ENCODE measurements at regions not wholly inside any gene's neighbourhood (a gene's known extent, or its start where the extent isn't known, plus 50 kb on each side); places are given as distances from the start of the nearest gene placed in this dataset.

GRCh38 chr5:168055141-168055683 lies 236.2 kb upstream of the WWC1 start:
- TF ChIP-seq ZC3H10 (CRISPR knock-in tag; IDR thresholded peaks at IDR 0.05) (no peak), CREB5 (CRISPR knock-in tag; IDR thresholded peaks at IDR 0.05; ENCODE audit: low read depth) (no peak), CSDC2 (CRISPR knock-in tag; IDR thresholded peaks at IDR 0.05) (no peak), ARNTL (CRISPR knock-in tag; IDR thresholded peaks at IDR 0.05; ENCODE audit: borderline replicate concordance, low read depth) (no peak)
- TF ChIP-seq, protein P1, sequence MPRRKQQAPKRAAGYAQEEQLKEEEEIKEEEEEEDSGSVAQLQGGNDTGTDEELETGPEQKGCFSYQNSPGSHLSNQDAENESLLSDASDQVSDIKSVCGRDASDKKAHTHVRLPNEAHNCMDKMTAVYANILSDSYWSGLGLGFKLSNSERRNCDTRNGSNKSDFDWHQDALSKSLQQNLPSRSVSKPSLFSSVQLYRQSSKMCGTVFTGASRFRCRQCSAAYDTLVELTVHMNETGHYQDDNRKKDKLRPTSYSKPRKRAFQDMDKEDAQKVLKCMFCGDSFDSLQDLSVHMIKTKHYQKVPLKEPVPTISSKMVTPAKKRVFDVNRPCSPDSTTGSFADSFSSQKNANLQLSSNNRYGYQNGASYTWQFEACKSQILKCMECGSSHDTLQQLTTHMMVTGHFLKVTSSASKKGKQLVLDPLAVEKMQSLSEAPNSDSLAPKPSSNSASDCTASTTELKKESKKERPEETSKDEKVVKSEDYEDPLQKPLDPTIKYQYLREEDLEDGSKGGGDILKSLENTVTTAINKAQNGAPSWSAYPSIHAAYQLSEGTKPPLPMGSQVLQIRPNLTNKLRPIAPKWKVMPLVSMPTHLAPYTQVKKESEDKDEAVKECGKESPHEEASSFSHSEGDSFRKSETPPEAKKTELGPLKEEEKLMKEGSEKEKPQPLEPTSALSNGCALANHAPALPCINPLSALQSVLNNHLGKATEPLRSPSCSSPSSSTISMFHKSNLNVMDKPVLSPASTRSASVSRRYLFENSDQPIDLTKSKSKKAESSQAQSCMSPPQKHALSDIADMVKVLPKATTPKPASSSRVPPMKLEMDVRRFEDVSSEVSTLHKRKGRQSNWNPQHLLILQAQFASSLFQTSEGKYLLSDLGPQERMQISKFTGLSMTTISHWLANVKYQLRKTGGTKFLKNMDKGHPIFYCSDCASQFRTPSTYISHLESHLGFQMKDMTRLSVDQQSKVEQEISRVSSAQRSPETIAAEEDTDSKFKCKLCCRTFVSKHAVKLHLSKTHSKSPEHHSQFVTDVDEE (CRISPR knock-in tag; IDR thresholded peaks at IDR 0.05): no peak
- TF ChIP-seq, protein P2, sequence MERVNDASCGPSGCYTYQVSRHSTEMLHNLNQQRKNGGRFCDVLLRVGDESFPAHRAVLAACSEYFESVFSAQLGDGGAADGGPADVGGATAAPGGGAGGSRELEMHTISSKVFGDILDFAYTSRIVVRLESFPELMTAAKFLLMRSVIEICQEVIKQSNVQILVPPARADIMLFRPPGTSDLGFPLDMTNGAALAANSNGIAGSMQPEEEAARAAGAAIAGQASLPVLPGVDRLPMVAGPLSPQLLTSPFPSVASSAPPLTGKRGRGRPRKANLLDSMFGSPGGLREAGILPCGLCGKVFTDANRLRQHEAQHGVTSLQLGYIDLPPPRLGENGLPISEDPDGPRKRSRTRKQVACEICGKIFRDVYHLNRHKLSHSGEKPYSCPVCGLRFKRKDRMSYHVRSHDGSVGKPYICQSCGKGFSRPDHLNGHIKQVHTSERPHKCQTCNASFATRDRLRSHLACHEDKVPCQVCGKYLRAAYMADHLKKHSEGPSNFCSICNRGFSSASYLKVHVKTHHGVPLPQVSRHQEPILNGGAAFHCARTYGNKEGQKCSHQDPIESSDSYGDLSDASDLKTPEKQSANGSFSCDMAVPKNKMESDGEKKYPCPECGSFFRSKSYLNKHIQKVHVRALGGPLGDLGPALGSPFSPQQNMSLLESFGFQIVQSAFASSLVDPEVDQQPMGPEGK (CRISPR knock-in tag; IDR thresholded peaks at IDR 0.05; ENCODE audit: borderline replicate concordance): no peak

All from SK-N-SH treated with all-trans-retinoic acid at 6 μM for 48 hours (cell line).